HG03354 (cell line): ENCODE measurements at regions not wholly inside any gene's neighbourhood (a gene's known extent, or its start where the extent isn't known, plus 50 kb on each side); places are given as distances from the start of the nearest gene placed in this dataset.

Experiments
- ATAC-seq: cut with Tn5 transposase; IDR thresholded peaks from one replicate; pipeline ENCODE4 v1.9.1; 2021; ENCODE audit warnings: mild to moderate bottlenecking; ENCODE audit not compliant: unreplicated experiment, poor library complexity, severe bottlenecking

DNA sequence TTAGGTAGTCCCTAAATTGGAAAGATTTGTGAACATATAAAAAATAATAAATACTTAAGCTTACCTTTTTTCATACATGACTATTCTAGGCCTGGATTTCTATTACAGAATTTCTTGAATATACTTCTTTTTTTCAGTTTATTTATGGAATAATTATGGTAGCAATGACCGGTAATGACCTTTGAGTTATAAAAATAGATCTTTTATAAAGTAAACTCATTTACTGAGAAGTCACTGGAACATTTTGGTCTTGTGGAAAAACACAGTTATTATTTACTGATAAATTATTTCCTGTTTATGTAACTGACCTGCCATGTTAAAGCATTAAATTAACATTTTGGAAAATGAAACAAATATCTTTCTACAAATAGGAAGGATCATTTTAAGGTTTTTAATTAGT lies 80.4 kb upstream of the RASGEF1B start:
- ATAC-seq, result no peak

GRCh38 chr4:81550388-81550859 lies 78.7 kb upstream of the RASGEF1B start:
- no peak for ATAC-seq

GRCh38 chr4:81549984-81550383 lies 78.3 kb upstream of the RASGEF1B start:
- ATAC-seq, result no peak

DNA sequence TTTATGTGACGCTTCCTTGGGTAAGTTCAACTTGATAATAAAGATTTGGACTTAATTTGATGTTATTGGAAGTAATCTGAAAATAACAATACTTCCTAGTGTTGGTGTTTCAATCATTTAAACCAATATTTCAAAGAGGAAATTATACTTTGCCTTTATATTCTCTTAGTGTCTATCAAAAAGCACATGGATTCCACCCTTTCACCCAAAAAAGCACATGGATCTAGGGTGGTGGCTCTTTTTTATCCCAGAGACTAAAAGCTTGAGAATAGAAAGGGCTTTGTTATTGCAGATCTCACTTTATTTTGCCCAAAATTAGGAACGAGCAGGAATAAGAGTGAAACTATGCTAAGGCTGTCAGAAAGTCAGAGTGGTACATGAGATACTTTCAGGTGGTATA lies 75.1 kb upstream of the RASGEF1B start:
- ATAC-seq, result no peak

- no peak for ATAC-seq
Measured at GRCh38 chr4:81541161-81541945, 69.6 kb upstream of the RASGEF1B start.

GRCh38 chr4:81538716-81539427 lies 67.2 kb upstream of the RASGEF1B start:
- ATAC-seq, result no peak

- ATAC-seq, result no peak
Measured at GRCh38 chr4:81531410-81531809, 59.7 kb upstream of the RASGEF1B start.

GRCh38 chr4:81528979-81529378 lies 57.3 kb upstream of the RASGEF1B start:
- ATAC-seq, result no peak

DNA sequence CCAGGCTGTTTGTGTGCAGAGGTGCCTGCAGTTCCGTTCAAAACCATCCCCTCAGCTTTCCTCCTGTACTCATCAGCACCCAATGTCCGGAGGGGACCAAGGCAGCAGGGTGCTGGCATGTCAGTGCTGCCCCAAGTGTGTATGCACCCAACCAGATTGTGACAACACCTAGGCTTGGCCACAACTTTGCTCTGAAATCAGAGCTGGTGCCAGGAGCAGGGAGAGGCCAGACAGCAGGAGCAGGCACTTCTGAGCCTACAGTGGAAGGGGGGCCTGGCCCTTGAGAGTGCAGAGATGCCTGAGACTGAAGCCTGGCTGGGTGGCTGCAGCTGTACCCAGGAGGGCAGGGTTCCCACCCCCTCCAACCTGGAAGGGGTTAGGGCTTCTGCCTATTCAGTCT lies 56.5 kb upstream of the RASGEF1B start:
- ATAC-seq, result no peak

DNA sequence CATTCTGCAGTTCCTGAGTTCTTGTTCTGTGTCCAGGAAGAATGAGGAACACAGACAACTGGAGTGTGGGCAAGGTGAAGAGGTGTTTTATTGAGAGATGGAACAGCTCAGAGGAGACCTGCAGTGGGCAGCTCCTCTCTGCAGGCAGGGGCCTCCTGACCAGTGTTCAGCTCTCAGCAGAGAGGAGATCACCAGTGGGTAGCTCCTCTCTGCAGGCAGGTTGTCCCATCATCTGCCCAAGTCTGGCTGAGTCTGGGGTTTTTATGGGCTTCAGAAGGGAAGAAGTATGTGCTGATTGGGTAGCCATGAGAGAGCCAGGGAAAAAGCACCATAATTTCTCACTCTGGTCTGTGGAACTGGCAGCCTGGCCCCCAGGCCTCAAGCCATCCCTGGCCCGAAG lies 56.0 kb upstream of the RASGEF1B start:
- no peak for ATAC-seq

GRCh38 chr4:81527115-81527514 lies 55.4 kb upstream of the RASGEF1B start:
- no peak for ATAC-seq

DNA sequence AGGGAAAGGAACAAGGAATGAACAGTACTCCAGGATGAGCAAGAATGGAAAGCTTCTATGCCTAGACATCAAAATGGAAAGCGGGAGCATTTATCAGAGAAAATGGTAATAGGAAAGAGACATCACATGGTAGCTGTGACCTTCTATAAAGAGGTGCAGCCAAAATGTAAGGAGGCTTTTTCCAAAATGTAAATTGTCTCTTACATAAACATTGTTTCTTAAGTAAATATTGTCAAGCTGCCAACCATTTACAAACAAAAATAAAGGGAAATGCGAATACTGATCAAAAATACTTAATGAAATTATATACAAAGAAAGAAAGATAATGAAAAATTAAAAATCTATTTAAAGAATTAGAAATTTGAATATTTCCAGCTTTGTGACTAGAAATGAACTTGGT lies 55.0 kb upstream of the RASGEF1B start:
- no peak for ATAC-seq

DNA sequence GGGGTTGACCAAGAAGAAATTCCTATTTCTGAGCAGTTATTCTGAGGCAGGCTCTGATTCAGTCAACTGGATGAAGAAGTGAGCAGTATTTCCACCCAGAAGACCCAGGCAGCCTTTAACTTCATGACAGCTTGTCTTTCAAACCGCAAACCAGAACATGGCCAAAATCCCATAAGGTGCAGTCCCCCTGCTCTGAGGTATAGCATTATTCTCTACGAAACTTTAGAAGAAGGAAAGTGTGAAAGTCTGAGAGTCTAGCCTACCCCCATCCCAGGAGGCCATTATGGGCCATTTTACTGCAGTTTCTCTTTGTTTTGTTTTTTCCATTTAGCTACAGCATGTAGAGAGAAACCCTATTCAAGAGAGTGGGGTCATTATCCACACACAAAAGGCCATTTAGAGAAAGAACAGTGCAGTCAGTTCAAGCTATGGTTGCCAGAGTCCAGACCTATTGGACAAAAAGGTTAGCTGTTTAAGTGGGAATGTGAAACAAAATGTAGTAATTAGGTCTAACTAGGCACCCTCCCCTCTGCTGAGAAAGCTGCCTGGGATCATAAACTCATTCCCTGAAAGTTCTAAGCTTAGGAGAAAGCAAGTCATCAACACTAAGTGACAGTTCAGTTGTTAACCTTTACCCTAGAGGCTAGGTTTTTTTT lies 52.1 kb upstream of the RASGEF1B start:
- peak; percentile 35 for ATAC-seq

GRCh38 chr4:81522711-81523110 lies 51.0 kb upstream of the RASGEF1B start:
- ATAC-seq, result peak; percentile 78

DNA sequence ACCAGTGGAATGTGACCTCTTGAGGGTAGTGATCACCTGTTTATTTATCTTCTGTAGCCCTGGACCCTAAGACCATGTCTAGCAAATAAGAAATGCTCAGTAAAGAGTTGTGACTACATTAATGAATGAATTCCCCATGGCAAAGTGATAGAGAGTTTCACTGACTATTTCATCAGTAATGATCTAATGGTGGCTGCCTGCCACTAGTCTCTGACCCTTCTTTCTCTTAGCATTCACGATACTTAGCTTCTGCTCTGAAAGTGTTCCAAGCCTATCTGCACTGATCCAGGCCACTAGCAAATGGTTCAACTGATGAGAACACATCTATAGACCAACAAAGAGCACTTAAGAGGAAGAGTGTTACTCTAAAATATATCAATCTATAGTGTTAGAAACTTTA lies 50.0 kb upstream of the RASGEF1B start:
- ATAC-seq, result no peak
